Endothelial cell of umbilical vein (primary cell): ENCODE measurements at regions not wholly inside any gene's neighbourhood (a gene's known extent, or its start where the extent isn't known, plus 50 kb on each side); places are given as distances from the start of the nearest gene placed in this dataset.

Source experiments
- BruUV-seq: library from RNA; stranded (reverse); fragments of 400-500 nt; replicated peaks from 2 replicates; lab custom pipeline; 2021; lab: Mats Ljungman, UMichigan
- CTCF ChIA-PET: fragments of 300-600, 350-600 bp; sonication (Branson Sonifier 250); formaldehyde crosslinking; loops from one replicate; lab custom pipeline; 2021; ENCODE audit warnings: antibody characterized with exemption, inconsistent platforms; lab: Charles Lee
- POLR2A ChIA-PET: fragments of 300-600, 350-600 bp; sonication (Branson Sonifier 250); formaldehyde crosslinking; loops from one replicate; lab custom pipeline; 2021; ENCODE audit warnings: antibody characterized with exemption, inconsistent platforms; lab: Charles Lee
- DNase-seq: peaks from one replicate; pipeline ENCODE4 v3.0.0-alpha.2; 2011; ENCODE audit warnings: low read depth, low spot score
- FAIRE-seq: peaks from 2 replicates; lab custom pipeline; 2011; peaks lifted over from hg19 to GRCh38; lab: Jason Lieb, UNC
- H2AFZ ChIP-seq: 2 replicates; pipeline ENCODE4 v1.6.0; 2012; ENCODE audit warnings: low read depth, low read length, control low read depth, inconsistent platforms
- H3K27ac ChIP-seq: 2 replicates; pipeline ENCODE4 v1.5.1; 2011; ENCODE audit warnings: low read depth, mild to moderate bottlenecking, control low read depth, low read length, moderate library complexity; ENCODE audit not compliant: insufficient read depth
- H3K27me3 ChIP-seq, 2 experiments: 2 replicates each; pipeline versions ENCODE4 v1.6.0 to v1.6.1; 2011; ENCODE audit warnings: low read length in 2 of 2, mixed read lengths in 1 of 2; ENCODE audit not compliant: control insufficient read depth in 2 of 2, insufficient read depth in 2 of 2
- H3K36me3 ChIP-seq, 2 experiments: 2 replicates in 1 of 2; 3 replicates in 1 of 2; pipeline ENCODE4 v1.5.1; 2011; ENCODE audit warnings: low read length in 2 of 2, mild to moderate bottlenecking in 1 of 2, moderate library complexity in 1 of 2; ENCODE audit not compliant: control insufficient read depth in 2 of 2, insufficient read depth in 2 of 2; ENCODE audit errors: extremely low read depth in 1 of 2
- H3K4me1 ChIP-seq: 3 replicates; pipeline ENCODE4 v1.5.1; 2011; ENCODE audit warnings: mild to moderate bottlenecking, low read length; ENCODE audit not compliant: control insufficient read depth, insufficient read depth; ENCODE audit errors: extremely low read depth
- H3K4me2 ChIP-seq: 2 replicates; pipeline ENCODE4 v1.6.1; 2011; ENCODE audit warnings: low read length, control low read depth, mixed read lengths; ENCODE audit not compliant: insufficient read depth
- H3K4me3 ChIP-seq, 3 experiments: fragments of 200-600 bp in 1 of 3; sonication (generic), shearing (Covaris generic) in 1 of 3; replicated peaks in 1 of 3; 2 replicates each; pipeline ENCODE4 v1.5.1; 2011 to 2016; ENCODE audit warnings: control low read depth in 3 of 3, low read length in 3 of 3, mild to moderate bottlenecking in 2 of 3, inconsistent platforms in 1 of 3, low read depth in 1 of 3, moderate library complexity in 1 of 3; ENCODE audit not compliant: insufficient read depth in 1 of 3
- H3K79me2 ChIP-seq: 2 replicates; pipeline ENCODE4 v1.6.0; 2012; ENCODE audit warnings: low read length, inconsistent platforms; ENCODE audit not compliant: control insufficient read depth, insufficient read depth
- H3K9ac ChIP-seq: replicated peaks from 2 replicates; pipeline ENCODE3; 2011; ENCODE audit warnings: low read length, control low read depth; ENCODE audit not compliant: insufficient read depth; ENCODE audit errors: extremely low read depth
- H3K9me1 ChIP-seq: replicated peaks from 3 replicates; pipeline ENCODE4 v1.6.0; 2011; ENCODE audit warnings: mild to moderate bottlenecking, low read length; ENCODE audit not compliant: control insufficient read depth, insufficient read depth; ENCODE audit errors: extremely low read depth
- H3K9me3 ChIP-seq: replicated peaks from 2 replicates; pipeline ENCODE4 v1.5.1; 2012; ENCODE audit warnings: low read length, inconsistent platforms; ENCODE audit not compliant: control insufficient read depth, insufficient read depth
- H4K20me1 ChIP-seq: replicated peaks from 2 replicates; pipeline ENCODE3; 2011; ENCODE audit warnings: mild to moderate bottlenecking, low read length; ENCODE audit not compliant: control insufficient read depth, insufficient read depth; ENCODE audit errors: extremely low read depth
- CTCF ChIP-seq, 2 donors: IDR thresholded peaks; 1 replicate in 1 of 2; 2 replicates in 1 of 2; pipeline ENCODE4 v1.5.1; 2011; ENCODE audit warnings: low read length in 2 of 2, mild to moderate bottlenecking in 2 of 2, moderate library complexity in 2 of 2, control low read depth in 1 of 2, inconsistent platforms in 1 of 2, low read depth in 1 of 2; ENCODE audit not compliant: insufficient read depth in 1 of 2; ENCODE audit errors: extremely low read depth in 1 of 2
- EZH2 ChIP-seq: IDR thresholded peaks from 2 replicates; pipeline ENCODE4 v1.6.1; 2012; ENCODE audit warnings: borderline replicate concordance, low read depth, mild to moderate bottlenecking, moderate library complexity, low read length, inconsistent platforms; ENCODE audit not compliant: severe bottlenecking
- FOS ChIP-seq: IDR thresholded peaks from 2 replicates; pipeline ENCODE4 v1.6.1; 2011; ENCODE audit warnings: mild to moderate bottlenecking, low read length, moderate library complexity, borderline replicate concordance; ENCODE audit not compliant: insufficient read depth
- GATA2 ChIP-seq: IDR thresholded peaks from 2 replicates; pipeline ENCODE4 v1.7.0; 2011; ENCODE audit warnings: low read depth, mild to moderate bottlenecking, moderate library complexity, mixed read lengths, low read length; ENCODE audit not compliant: insufficient read length, insufficient read depth
- JUN ChIP-seq: IDR thresholded peaks from 2 replicates; pipeline ENCODE4 v1.6.1; 2011; ENCODE audit warnings: borderline replicate concordance, low read depth; ENCODE audit not compliant: insufficient read length, insufficient read depth
- MAX ChIP-seq: IDR thresholded peaks from 2 replicates; pipeline ENCODE4 v1.6.1; 2011; ENCODE audit not compliant: insufficient read depth, insufficient read length
- MYC ChIP-seq: IDR thresholded peaks from one replicate; pipeline ENCODE4 v1.6.1; 2011; ENCODE audit warnings: mild to moderate bottlenecking, low read depth, low read length
- POLR2A ChIP-seq: IDR thresholded peaks from 2 replicates; pipeline ENCODE4 v1.6.1; 2012; ENCODE audit warnings: low read depth, mild to moderate bottlenecking, control low read depth, low read length
- POLR2AphosphoS5 ChIP-seq: IDR thresholded peaks from 2 replicates; pipeline ENCODE4 v1.6.1; 2012; ENCODE audit warnings: low read depth, mild to moderate bottlenecking, control low read depth, low read length, moderate library complexity; ENCODE audit not compliant: insufficient read depth
- dilution Hi-C: fragments of 300-500 bp; cut with MboI; formaldehyde crosslinking; loops from one replicate; pipeline ENCODE4 v1.15.0; 2019; ENCODE audit warnings: low sequenced_read_pairs; ENCODE audit not compliant: extremely low pct_ligation_motif_present
- intact Hi-C: fragments of 100-400 bp; cut with micrococcal nuclease; formaldehyde crosslinking; loops from one replicate; pipeline ENCODE4 v1.10.0; 2022

- no peak overlapping the region for H3K9ac ChIP-seq
- H2AFZ ChIP-seq = no peak overlapping the region
- dilution Hi-C loops (no loop called here), intact Hi-C loops (no loop called here)
- no TSS peak for BruUV-seq
- H3K4me1 ChIP-seq = no peaks in the 10 kb centered on the region
- POLR2A ChIA-PET = no interaction called here
- no peaks in the 10 kb centered on the region for H3K9me1 ChIP-seq
- H4K20me1 ChIP-seq = no peaks in the 10 kb centered on the region
- no peak for DNase-seq
- FAIRE-seq = no peak
- TF ChIP-seq MAX = no peak
- TF ChIP-seq POLR2AphosphoS5 = no peak
- no peak for TF ChIP-seq GATA2
- TF ChIP-seq EZH2 = no peak
- TF ChIP-seq MYC = no peak
- TF ChIP-seq JUN = no peak
- TF ChIP-seq CTCF (IDR thresholded peaks at IDR 0.05; ENCODE audit: extremely low read depth in 1 of 2, insufficient read depth in 1 of 2, low read depth in 1 of 2, low read length in 2 of 2) = no peak
- TF ChIP-seq FOS = no peak
- TF ChIP-seq POLR2A = no peak
- H3K4me2 ChIP-seq = no peak overlapping the region
- no peaks in the 10 kb centered on the region for H3K79me2 ChIP-seq
- no peak overlapping the region for H3K27ac ChIP-seq
- peaks cover 0 to 4% of the 10 kb centered on the region in 2 experiments for H3K27me3 ChIP-seq
- no peaks in the 10 kb centered on the region for H3K36me3 ChIP-seq
- no peak overlapping the region for H3K4me3 ChIP-seq
- CTCF ChIA-PET = interaction anchor here (1.4 kb wide), 1 partner anchor 33 kb away, joined by 3 read pairs; no protein-coding TSS in a partner anchor
- no peaks in the 10 kb centered on the region for H3K9me3 ChIP-seq
Measured at GRCh38 chr5:1729641-1730486, 69.8 kb downstream of the MRPL36 start.
